HL-60 (cell line): ENCODE measurements at regions not wholly inside any gene's neighbourhood (a gene's known extent, or its start where the extent isn't known, plus 50 kb on each side); places are given as distances from the start of the nearest gene placed in this dataset.

Source experiments
- GABPA ChIP-seq: IDR thresholded peaks from 2 replicates; pipeline ENCODE4 v1.6.1; 2012; ENCODE audit warnings: low read depth
- POLR2AphosphoS5 ChIP-seq: IDR thresholded peaks from 2 replicates; pipeline ENCODE4 v1.6.1; 2012; ENCODE audit warnings: low read depth
- REST ChIP-seq: IDR thresholded peaks from 2 replicates; pipeline ENCODE4 v1.6.1; 2012; ENCODE audit warnings: low read depth; ENCODE audit not compliant: insufficient replicate concordance
- SPI1 ChIP-seq: IDR thresholded peaks from 2 replicates; pipeline ENCODE4 v1.6.1; 2012; ENCODE audit warnings: low read depth, mild to moderate bottlenecking, borderline replicate concordance
- TF ChIP-seq, protein P1 (sequence below): IDR thresholded peaks from one replicate; pipeline ENCODE4 v1.5.1; 2011; ENCODE audit warnings: low read length, control low read depth, inconsistent platforms; ENCODE audit not compliant: insufficient read depth

DNA sequence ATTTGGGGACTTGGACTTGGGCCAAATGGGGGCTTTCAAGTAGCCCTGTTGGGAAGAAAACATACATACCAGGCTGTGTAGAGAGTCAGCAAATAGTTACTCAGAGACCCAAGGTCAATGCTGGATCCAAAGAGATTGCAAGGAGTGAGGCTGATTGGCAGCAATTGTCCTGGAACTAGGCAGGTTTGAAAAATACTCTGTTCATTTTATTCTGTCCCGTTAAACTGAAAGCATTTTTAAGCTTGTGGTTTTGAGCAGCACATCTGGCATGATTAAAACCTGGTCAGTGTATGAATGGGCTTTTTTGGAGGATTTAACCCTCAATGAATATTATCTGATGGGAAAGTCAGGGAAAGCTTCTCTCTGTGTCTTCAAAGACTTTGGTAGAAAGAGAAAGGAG is 294.3 kb upstream of the BOD1L1 start:
- TF ChIP-seq, protein P1, sequence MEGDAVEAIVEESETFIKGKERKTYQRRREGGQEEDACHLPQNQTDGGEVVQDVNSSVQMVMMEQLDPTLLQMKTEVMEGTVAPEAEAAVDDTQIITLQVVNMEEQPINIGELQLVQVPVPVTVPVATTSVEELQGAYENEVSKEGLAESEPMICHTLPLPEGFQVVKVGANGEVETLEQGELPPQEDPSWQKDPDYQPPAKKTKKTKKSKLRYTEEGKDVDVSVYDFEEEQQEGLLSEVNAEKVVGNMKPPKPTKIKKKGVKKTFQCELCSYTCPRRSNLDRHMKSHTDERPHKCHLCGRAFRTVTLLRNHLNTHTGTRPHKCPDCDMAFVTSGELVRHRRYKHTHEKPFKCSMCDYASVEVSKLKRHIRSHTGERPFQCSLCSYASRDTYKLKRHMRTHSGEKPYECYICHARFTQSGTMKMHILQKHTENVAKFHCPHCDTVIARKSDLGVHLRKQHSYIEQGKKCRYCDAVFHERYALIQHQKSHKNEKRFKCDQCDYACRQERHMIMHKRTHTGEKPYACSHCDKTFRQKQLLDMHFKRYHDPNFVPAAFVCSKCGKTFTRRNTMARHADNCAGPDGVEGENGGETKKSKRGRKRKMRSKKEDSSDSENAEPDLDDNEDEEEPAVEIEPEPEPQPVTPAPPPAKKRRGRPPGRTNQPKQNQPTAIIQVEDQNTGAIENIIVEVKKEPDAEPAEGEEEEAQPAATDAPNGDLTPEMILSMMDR: no peak
- TF ChIP-seq POLR2AphosphoS5 (no peak), GABPA (no peak), REST (no peak), SPI1 (no peak)
